ENCODE measurements at regions not wholly inside any gene's neighbourhood (a gene's known extent, or its start where the extent isn't known, plus 50 kb on each side); places are given as distances from the start of the nearest gene placed in this dataset.

GRCh38 chrX:125170459-125170858 is 149.2 kb upstream of the TEX13C start:
- TF ChIP-seq POLR2A (IDR thresholded peaks at IDR 0.05) = no peak
- no peak for TF ChIP-seq CTCF (IDR thresholded peaks at IDR 0.05)
